Panc1 (cell line): ENCODE measurements at regions not wholly inside any gene's neighbourhood (a gene's known extent, or its start where the extent isn't known, plus 50 kb on each side); places are given as distances from the start of the nearest gene placed in this dataset.

ENCODE experiments used
- ATAC-seq: fragments of 200-7000 bp; cut with Tn5 transposase; 2 replicates; pipeline ENCODE4 v1.9.1; 2020; ENCODE audit warnings: mild to moderate bottlenecking, moderate library complexity
- BruUV-seq: library from RNA; stranded (reverse); fragments of 400-500 nt; replicated peaks from 2 replicates; lab custom pipeline; 2021; lab: Mats Ljungman, UMichigan
- CTCF ChIA-PET: fragments of 300-600 bp; sonication (Branson Sonifier 250); formaldehyde crosslinking; loops from one replicate; lab custom pipeline; 2022; ENCODE audit warnings: antibody characterized with exemption; lab: Charles Lee
- POLR2A ChIA-PET: fragments of 300-600 bp; sonication (Branson Sonifier 250); formaldehyde crosslinking; loops from one replicate; lab custom pipeline; 2022; ENCODE audit warnings: antibody characterized with exemption; lab: Charles Lee
- DNase-seq: peaks from one replicate; pipeline ENCODE4 v3.0.0-alpha.2; 2010; ENCODE audit warnings: low read depth, low spot score
- H3K27ac ChIP-seq: 2 replicates; pipeline ENCODE4 v1.5.1; 2011; ENCODE audit warnings: mild to moderate bottlenecking, low read length, inconsistent platforms
- H3K27me3 ChIP-seq: fragments of 200-500 bp; sonication (Bioruptor generic); 2 replicates; pipeline ENCODE4 v1.6.0; 2014; ENCODE audit warnings: low read length, inconsistent platforms; ENCODE audit not compliant: control insufficient read depth, insufficient read depth
- H3K36me3 ChIP-seq: fragments of 200-500 bp; sonication (Bioruptor generic); 2 replicates; pipeline ENCODE4 v1.5.1; 2014; ENCODE audit warnings: inconsistent platforms, mild to moderate bottlenecking, low read length, moderate library complexity; ENCODE audit not compliant: control insufficient read depth, insufficient read depth
- H3K4me1 ChIP-seq: 2 replicates; pipeline ENCODE4 v1.5.1; 2011; ENCODE audit warnings: inconsistent platforms, mild to moderate bottlenecking, low read length, moderate library complexity; ENCODE audit not compliant: control insufficient read depth, insufficient read depth
- H3K4me3 ChIP-seq, 2 experiments: 2 replicates each; pipeline ENCODE4 v1.5.1; 2011 to 2012; ENCODE audit warnings: low read depth in 2 of 2, low read length in 2 of 2, mild to moderate bottlenecking in 2 of 2, inconsistent platforms in 1 of 2, moderate library complexity in 1 of 2
- H3K9me3 ChIP-seq: fragments of 200-500 bp; sonication (Bioruptor generic); 2 replicates; pipeline ENCODE4 v1.5.1; 2014; ENCODE audit warnings: low read depth, mild to moderate bottlenecking, inconsistent platforms, low read length, moderate library complexity; ENCODE audit not compliant: control insufficient read depth, insufficient read depth
- POLR2AphosphoS5 ChIP-seq: IDR thresholded peaks from 2 replicates; pipeline ENCODE4 v1.6.1; 2012; ENCODE audit warnings: mild to moderate bottlenecking, low read depth, low read length, moderate library complexity
- SIN3A ChIP-seq: IDR thresholded peaks from 2 replicates; pipeline ENCODE4 v1.6.1; 2012; ENCODE audit warnings: low read depth, mild to moderate bottlenecking, low read length, moderate library complexity, borderline replicate concordance; ENCODE audit not compliant: insufficient read depth
- TCF7L2 ChIP-seq: IDR thresholded peaks from 2 replicates; pipeline ENCODE4 v1.6.1; 2011; ENCODE audit warnings: mild to moderate bottlenecking, low read depth, low read length, inconsistent platforms
- in situ Hi-C: cut with HindIII; loops from 2 replicates; pipeline ENCODE4 v1.10.0; 2016; ENCODE audit warnings: low sequenced_read_pairs, low pct_unique_long_range_greater_than_20kb
- intact Hi-C: fragments of 100-400 bp; cut with micrococcal nuclease; formaldehyde crosslinking; loops from one replicate; pipeline ENCODE4 v1.10.0; 2022; ENCODE audit not compliant: unreplicated experiment
- TF ChIP-seq, protein P1 (sequence below): fragments of 450-650 bp; IDR thresholded peaks from 2 replicates; pipeline ENCODE4 v1.5.1; 2017; ENCODE audit warnings: mild to moderate bottlenecking
- TF ChIP-seq, protein P2 (sequence below), 2 experiments: IDR thresholded peaks; 2 replicates each; pipeline ENCODE4 v1.6.1; 2011 to 2012; ENCODE audit warnings: low read depth in 2 of 2, control low read depth in 1 of 2, low read length in 1 of 2, mild to moderate bottlenecking in 1 of 2, moderate library complexity in 1 of 2; ENCODE audit not compliant: insufficient read depth in 1 of 2

GRCh38 chr1:218667781-218668516 lies 322.8 kb downstream of the TGFB2 start:
- ATAC-seq (no peak), DNase-seq (no peak)
- H3K4me3 ChIP-seq, result no peak overlapping the region
- intact Hi-C loops, result no loop called here
- ChIA-PET CTCF (no interaction called here), POLR2A (no interaction called here)
- peaks cover 23% of the 10 kb centered on the region for H3K4me1 ChIP-seq
- TF ChIP-seq TCF7L2 (no peak), POLR2AphosphoS5 (no peak), SIN3A (no peak)
- TF ChIP-seq, protein P1, sequence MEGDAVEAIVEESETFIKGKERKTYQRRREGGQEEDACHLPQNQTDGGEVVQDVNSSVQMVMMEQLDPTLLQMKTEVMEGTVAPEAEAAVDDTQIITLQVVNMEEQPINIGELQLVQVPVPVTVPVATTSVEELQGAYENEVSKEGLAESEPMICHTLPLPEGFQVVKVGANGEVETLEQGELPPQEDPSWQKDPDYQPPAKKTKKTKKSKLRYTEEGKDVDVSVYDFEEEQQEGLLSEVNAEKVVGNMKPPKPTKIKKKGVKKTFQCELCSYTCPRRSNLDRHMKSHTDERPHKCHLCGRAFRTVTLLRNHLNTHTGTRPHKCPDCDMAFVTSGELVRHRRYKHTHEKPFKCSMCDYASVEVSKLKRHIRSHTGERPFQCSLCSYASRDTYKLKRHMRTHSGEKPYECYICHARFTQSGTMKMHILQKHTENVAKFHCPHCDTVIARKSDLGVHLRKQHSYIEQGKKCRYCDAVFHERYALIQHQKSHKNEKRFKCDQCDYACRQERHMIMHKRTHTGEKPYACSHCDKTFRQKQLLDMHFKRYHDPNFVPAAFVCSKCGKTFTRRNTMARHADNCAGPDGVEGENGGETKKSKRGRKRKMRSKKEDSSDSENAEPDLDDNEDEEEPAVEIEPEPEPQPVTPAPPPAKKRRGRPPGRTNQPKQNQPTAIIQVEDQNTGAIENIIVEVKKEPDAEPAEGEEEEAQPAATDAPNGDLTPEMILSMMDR, result no peak
- TF ChIP-seq, protein P2, sequence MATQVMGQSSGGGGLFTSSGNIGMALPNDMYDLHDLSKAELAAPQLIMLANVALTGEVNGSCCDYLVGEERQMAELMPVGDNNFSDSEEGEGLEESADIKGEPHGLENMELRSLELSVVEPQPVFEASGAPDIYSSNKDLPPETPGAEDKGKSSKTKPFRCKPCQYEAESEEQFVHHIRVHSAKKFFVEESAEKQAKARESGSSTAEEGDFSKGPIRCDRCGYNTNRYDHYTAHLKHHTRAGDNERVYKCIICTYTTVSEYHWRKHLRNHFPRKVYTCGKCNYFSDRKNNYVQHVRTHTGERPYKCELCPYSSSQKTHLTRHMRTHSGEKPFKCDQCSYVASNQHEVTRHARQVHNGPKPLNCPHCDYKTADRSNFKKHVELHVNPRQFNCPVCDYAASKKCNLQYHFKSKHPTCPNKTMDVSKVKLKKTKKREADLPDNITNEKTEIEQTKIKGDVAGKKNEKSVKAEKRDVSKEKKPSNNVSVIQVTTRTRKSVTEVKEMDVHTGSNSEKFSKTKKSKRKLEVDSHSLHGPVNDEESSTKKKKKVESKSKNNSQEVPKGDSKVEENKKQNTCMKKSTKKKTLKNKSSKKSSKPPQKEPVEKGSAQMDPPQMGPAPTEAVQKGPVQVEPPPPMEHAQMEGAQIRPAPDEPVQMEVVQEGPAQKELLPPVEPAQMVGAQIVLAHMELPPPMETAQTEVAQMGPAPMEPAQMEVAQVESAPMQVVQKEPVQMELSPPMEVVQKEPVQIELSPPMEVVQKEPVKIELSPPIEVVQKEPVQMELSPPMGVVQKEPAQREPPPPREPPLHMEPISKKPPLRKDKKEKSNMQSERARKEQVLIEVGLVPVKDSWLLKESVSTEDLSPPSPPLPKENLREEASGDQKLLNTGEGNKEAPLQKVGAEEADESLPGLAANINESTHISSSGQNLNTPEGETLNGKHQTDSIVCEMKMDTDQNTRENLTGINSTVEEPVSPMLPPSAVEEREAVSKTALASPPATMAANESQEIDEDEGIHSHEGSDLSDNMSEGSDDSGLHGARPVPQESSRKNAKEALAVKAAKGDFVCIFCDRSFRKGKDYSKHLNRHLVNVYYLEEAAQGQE (IDR thresholded peaks at IDR 0.05; ENCODE audit: insufficient read depth in 1 of 2, low read depth in 2 of 2, low read length in 1 of 2), result no peak
- peak overlapping the region; percentile 54; the same call in 1 of the 2 replicates for H3K27ac ChIP-seq
- BruUV-seq, result no TSS peak
- H3K36me3 ChIP-seq, result no peaks in the 10 kb centered on the region
- no peaks in the 10 kb centered on the region for H3K27me3 ChIP-seq
- peaks cover 5% of the 10 kb centered on the region; the same call in 1 of the 2 replicates for H3K9me3 ChIP-seq
- in situ Hi-C loops, result no loop called here

DNA sequence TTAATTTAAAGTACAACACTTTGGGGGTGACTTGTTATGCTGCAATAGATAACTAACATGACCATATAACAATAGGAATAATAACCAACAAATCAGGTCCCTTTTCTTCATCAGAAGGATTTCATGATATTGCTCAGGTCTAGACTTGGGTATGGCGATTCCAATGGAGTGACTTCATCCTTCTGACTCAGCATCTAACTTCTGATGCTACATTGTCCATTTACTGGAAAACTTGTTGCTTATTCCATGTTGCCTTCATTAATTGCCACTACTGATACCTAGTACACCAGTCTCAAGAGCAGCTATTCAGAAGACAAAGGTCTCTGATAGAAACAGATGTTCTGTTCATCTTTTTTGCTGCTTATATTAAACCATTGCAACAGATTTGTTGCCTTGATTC lies 324.3 kb downstream of the TGFB2 start:
- intact Hi-C loops, result no loop called here
- H3K27ac ChIP-seq, result peak overlapping the region; percentile 84; the same call in 1 of the 2 replicates
- H3K36me3 ChIP-seq, result no peaks in the 10 kb centered on the region
- BruUV-seq, result no TSS peak
- TF ChIP-seq, protein P1, result no peak
- TF ChIP-seq TCF7L2 (no peak), POLR2AphosphoS5 (no peak), SIN3A (no peak)
- TF ChIP-seq, protein P2 (IDR thresholded peaks at IDR 0.05; ENCODE audit: insufficient read depth in 1 of 2, low read depth in 2 of 2, low read length in 1 of 2), result no peak
- peaks cover 34% of the 10 kb centered on the region for H3K4me1 ChIP-seq
- in situ Hi-C loops, result no loop called here
- ChIA-PET POLR2A (no interaction called here), CTCF (no interaction called here)
- H3K4me3 ChIP-seq, result no peak overlapping the region
- DNase-seq (no peak), ATAC-seq (no peak)
- H3K27me3 ChIP-seq, result no peaks in the 10 kb centered on the region
- H3K9me3 ChIP-seq, result peaks cover 5% of the 10 kb centered on the region; the same call in 1 of the 2 replicates
